ENCODE measurements at regions not wholly inside any gene's neighbourhood (a gene's known extent, or its start where the extent isn't known, plus 50 kb on each side); places are given as distances from the start of the nearest gene placed in this dataset.

GRCh38 chr1:18541046-18541795 is 60.5 kb downstream of the KLHDC7A start:
- TF ChIP-seq CREM (CRISPR knock-in tag; IDR thresholded peaks at IDR 0.05), result no peak
- TF ChIP-seq CTCF (IDR thresholded peaks at IDR 0.05), result no peak
- no peak for TF ChIP-seq ATF1 (CRISPR knock-in tag; IDR thresholded peaks at IDR 0.05)
- TF ChIP-seq FOXJ3 (CRISPR knock-in tag; IDR thresholded peaks at IDR 0.05; ENCODE audit: borderline replicate concordance), result no peak
- TF ChIP-seq NR3C1 (CRISPR knock-in tag; conservative IDR thresholded peaks at IDR 0.05; ENCODE audit: low read depth), result no peak
- no peak for TF ChIP-seq MAX (CRISPR knock-in tag; IDR thresholded peaks at IDR 0.05)
- no peak for TF ChIP-seq ETV6 (CRISPR knock-in tag; IDR thresholded peaks at IDR 0.05)
- TF ChIP-seq STAT6 (CRISPR knock-in tag; conservative IDR thresholded peaks at IDR 0.05; ENCODE audit: low read depth), result no peak
- no peak for TF ChIP-seq ZNF138 (CRISPR knock-in tag; conservative IDR thresholded peaks at IDR 0.05)
- no peak for TF ChIP-seq SP1 (CRISPR knock-in tag; conservative IDR thresholded peaks at IDR 0.05)
- TF ChIP-seq NR2C2 (CRISPR knock-in tag; IDR thresholded peaks at IDR 0.05), result no peak
- no peak for TF ChIP-seq CREB1 (CRISPR knock-in tag; IDR thresholded peaks at IDR 0.05)
- TF ChIP-seq IRF2 (CRISPR knock-in tag; IDR thresholded peaks at IDR 0.05; ENCODE audit: borderline replicate concordance, low read depth), result no peak

All from WTC11 (cell line).